ENCODE measurements at regions not wholly inside any gene's neighbourhood (a gene's known extent, or its start where the extent isn't known, plus 50 kb on each side); places are given as distances from the start of the nearest gene placed in this dataset.
A peak's percentile ranks its signal among the peaks of the same experiment; 100 is the strongest.

GRCh38 chr22:44555597-44555996 lies 57.6 kb upstream of the RTL6 start:
- H3K4me3 ChIP-seq (ENCODE audit: low read depth, low read length): no peak overlapping the region
- no peak for DNase-seq (ENCODE audit: low read depth, low spot score)
- TF ChIP-seq, protein P1, sequence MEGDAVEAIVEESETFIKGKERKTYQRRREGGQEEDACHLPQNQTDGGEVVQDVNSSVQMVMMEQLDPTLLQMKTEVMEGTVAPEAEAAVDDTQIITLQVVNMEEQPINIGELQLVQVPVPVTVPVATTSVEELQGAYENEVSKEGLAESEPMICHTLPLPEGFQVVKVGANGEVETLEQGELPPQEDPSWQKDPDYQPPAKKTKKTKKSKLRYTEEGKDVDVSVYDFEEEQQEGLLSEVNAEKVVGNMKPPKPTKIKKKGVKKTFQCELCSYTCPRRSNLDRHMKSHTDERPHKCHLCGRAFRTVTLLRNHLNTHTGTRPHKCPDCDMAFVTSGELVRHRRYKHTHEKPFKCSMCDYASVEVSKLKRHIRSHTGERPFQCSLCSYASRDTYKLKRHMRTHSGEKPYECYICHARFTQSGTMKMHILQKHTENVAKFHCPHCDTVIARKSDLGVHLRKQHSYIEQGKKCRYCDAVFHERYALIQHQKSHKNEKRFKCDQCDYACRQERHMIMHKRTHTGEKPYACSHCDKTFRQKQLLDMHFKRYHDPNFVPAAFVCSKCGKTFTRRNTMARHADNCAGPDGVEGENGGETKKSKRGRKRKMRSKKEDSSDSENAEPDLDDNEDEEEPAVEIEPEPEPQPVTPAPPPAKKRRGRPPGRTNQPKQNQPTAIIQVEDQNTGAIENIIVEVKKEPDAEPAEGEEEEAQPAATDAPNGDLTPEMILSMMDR (IDR thresholded peaks at IDR 0.05; ENCODE audit: low read depth, low read length): no peak
- in situ Hi-C loops (cut with HindIII; ENCODE audit: low sequenced_read_pairs): no loop called here

DNA sequence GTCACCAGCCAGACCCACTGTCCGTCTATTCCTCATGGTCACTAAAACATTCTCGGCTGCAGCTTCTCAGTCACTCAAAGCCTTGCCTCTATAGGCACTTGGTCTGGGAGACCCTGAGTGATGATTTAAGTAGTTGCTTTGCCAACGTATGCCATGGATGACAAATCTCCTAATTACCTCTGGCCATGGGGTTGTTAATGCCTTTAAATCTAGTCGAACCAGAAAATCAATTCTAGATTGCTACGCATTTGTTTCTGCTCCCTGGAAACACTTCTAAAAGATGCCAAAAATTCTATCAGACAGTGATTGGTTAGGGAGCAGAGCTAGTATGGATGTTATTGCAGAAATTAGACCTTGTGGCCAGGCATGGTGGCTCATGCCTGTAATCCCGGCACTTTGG lies 57.0 kb upstream of the RTL6 start:
- DNase-seq (ENCODE audit: low read depth, low spot score): no peak
- in situ Hi-C loops (cut with HindIII; ENCODE audit: low sequenced_read_pairs): no loop called here
- TF ChIP-seq, protein P1 (IDR thresholded peaks at IDR 0.05; ENCODE audit: low read depth, low read length): no peak
- H3K4me3 ChIP-seq (ENCODE audit: low read depth, low read length): no peak overlapping the region

- in situ Hi-C loops (cut with HindIII; ENCODE audit: low sequenced_read_pairs): no loop called here
- TF ChIP-seq, protein P1 (IDR thresholded peaks at IDR 0.05; ENCODE audit: low read depth, low read length): no peak
- H3K4me3 ChIP-seq (ENCODE audit: low read depth, low read length): no peak overlapping the region
- DNase-seq (ENCODE audit: low read depth, low spot score): no peak
Observed at GRCh38 chr22:44554411-44554810, 56.4 kb upstream of the RTL6 start.

DNA sequence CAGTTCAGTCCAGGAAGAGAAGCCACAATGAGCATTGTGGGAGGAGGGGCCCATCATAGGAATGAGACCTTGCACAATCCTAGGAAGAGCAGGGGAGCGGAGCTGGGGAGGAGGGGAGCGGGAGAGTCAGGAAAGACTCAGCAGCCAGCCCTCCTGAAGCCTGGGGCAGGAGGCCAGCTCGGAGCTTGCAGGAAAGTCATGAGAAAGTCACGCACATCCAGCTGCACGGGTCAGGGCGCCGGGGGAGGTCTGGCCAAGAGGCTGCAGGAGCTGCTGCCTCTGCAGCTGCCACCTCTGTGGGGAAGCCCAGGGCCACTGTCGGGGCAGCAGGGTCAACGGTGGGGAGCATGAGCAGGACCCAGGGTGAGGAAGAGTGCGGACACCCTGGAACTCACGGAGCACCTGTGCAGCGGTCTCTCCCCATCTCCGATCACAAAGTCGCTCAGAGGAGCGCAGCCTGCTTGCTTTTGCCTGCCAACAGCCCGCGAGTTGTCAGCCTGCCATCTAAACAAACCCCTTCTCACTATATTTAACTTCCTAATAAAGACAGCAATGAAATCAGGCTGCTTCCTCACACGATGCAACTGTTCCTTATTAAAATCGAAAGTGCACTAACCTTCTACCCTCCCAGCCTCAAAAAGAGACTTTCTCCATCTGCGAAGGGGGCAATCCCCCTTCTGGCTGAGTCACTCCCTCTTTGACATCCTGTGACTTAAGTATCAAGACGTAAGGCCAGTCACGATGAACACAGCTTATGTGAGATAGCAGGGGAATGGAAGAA lies 52.9 kb upstream of the RTL6 start:
- TF ChIP-seq, protein P1 (IDR thresholded peaks at IDR 0.05; ENCODE audit: low read depth, low read length): no peak
- peak overlapping the region; percentile 7 for H3K4me3 ChIP-seq (ENCODE audit: low read depth, low read length)
- DNase-seq (ENCODE audit: low read depth, low spot score): peak; percentile 47
- in situ Hi-C loops (cut with HindIII; ENCODE audit: low sequenced_read_pairs): no loop called here

DNA sequence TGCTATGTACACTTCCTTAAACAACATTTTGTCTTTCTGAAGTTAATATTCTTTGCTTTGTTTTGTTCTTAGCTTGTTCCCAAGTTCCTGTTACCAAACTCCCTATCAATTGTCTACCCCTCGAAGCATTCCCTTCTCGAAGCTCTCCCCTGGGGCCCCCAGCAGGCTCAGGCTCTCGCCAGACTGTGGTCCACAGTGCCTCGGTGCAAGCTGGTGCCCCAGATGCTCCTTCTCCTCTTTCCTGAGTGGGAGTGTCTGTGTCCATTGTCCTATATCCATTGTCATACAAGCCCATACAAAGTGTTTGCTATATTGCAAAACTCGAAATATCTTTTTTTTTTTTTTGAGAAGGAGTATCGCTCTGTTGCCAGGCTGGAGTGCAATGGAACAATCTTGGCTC lies 51.7 kb upstream of the RTL6 start:
- no peak for DNase-seq (ENCODE audit: low read depth, low spot score)
- in situ Hi-C loops (cut with HindIII; ENCODE audit: low sequenced_read_pairs): no loop called here
- TF ChIP-seq, protein P1 (IDR thresholded peaks at IDR 0.05; ENCODE audit: low read depth, low read length): no peak
- no peak overlapping the region for H3K4me3 ChIP-seq (ENCODE audit: low read depth, low read length)

GRCh38 chr22:44548981-44549380 lies 50.9 kb upstream of the RTL6 start:
- in situ Hi-C loops (cut with HindIII; ENCODE audit: low sequenced_read_pairs): no loop called here

More at GRCh38 chr22:44548981-44549380, 50.9 kb upstream of the RTL6 start:
- DNase-seq (ENCODE audit: low read depth, low spot score): no peak
- no peak overlapping the region for H3K4me3 ChIP-seq (ENCODE audit: low read depth, low read length)
- TF ChIP-seq, protein P1 (IDR thresholded peaks at IDR 0.05; ENCODE audit: low read depth, low read length): no peak

All from astrocyte of the spinal cord (primary cell).